Neural cell (in vitro differentiated cells): ENCODE measurements at regions not wholly inside any gene's neighbourhood (a gene's known extent, or its start where the extent isn't known, plus 50 kb on each side); places are given as distances from the start of the nearest gene placed in this dataset.

Experiments used
- H2AFZ ChIP-seq: fragments of 200-600, 300-800 bp; sonication (generic), shearing (Covaris generic); 2 replicates; pipeline ENCODE4 v1.6.0; 2014; ENCODE audit warnings: low read depth, mild to moderate bottlenecking, antibody characterized with exemption, low read length, moderate library complexity
- H3F3A ChIP-seq: fragments of 200-600 bp; shearing (Covaris generic); 2 replicates; pipeline ENCODE4 v1.6.1; 2016; ENCODE audit warnings: mild to moderate bottlenecking, moderate library complexity, mixed read lengths, antibody characterized with exemption, low read length; ENCODE audit not compliant: insufficient read depth, poor library complexity, severe bottlenecking
- H3K27ac ChIP-seq: fragments of 200-600, 300-800 bp; sonication (generic), shearing (Covaris generic); 2 replicates; pipeline ENCODE4 v1.5.1; 2014; ENCODE audit warnings: mild to moderate bottlenecking, low read length, moderate library complexity
- H3K27me3 ChIP-seq: fragments of 300-800, 200-600 bp; sonication (generic), shearing (Covaris generic); 2 replicates; pipeline ENCODE4 v1.6.0; 2014; ENCODE audit warnings: mild to moderate bottlenecking, low read depth, low read length, moderate library complexity; ENCODE audit not compliant: insufficient read depth
- H3K36me3 ChIP-seq: fragments of 300-800, 200-600 bp; sonication (generic), shearing (Covaris generic); 2 replicates; pipeline ENCODE4 v1.5.1; 2014; ENCODE audit warnings: mild to moderate bottlenecking, antibody characterized with exemption, low read length, moderate library complexity; ENCODE audit not compliant: insufficient read depth
- H3K4me2 ChIP-seq: fragments of 300-800, 200-600 bp; sonication (generic), shearing (Covaris generic); 2 replicates; pipeline ENCODE4 v1.6.0; 2014; ENCODE audit warnings: mild to moderate bottlenecking, low read length
- H3K4me3 ChIP-seq: fragments of 300-800, 200-600 bp; sonication (generic), shearing (Covaris generic); 2 replicates; pipeline ENCODE4 v1.5.1; 2014; ENCODE audit warnings: mild to moderate bottlenecking, low read length, moderate library complexity
- H3K79me2 ChIP-seq: fragments of 200-600 bp; shearing (Covaris generic); replicated peaks from 2 replicates; pipeline ENCODE4 v1.6.0; 2014; ENCODE audit warnings: mild to moderate bottlenecking, low read length, moderate library complexity; ENCODE audit not compliant: insufficient read depth
- H3K9ac ChIP-seq: fragments of 300-800, 200-600 bp; sonication (generic), shearing (Covaris generic); 2 replicates; pipeline ENCODE4 v1.6.1; 2016; ENCODE audit warnings: mild to moderate bottlenecking, low read length, mixed read lengths
- H3K9me2 ChIP-seq: fragments of 200-600 bp; shearing (Covaris generic); 2 replicates; pipeline ENCODE4 v1.6.1; 2016; ENCODE audit warnings: mild to moderate bottlenecking, low read length, mixed read lengths; ENCODE audit not compliant: insufficient read depth
- H3K9me3 ChIP-seq: fragments of 200-600, 300-800 bp; sonication (generic), shearing (Covaris generic); 2 replicates; pipeline ENCODE4 v1.6.1; 2016; ENCODE audit warnings: mild to moderate bottlenecking, mixed run types, low read length, moderate library complexity, mixed read lengths
- H4K20me1 ChIP-seq: fragments of 200-600 bp; shearing (Covaris generic); 2 replicates; pipeline ENCODE4 v1.6.1; 2016; ENCODE audit warnings: mild to moderate bottlenecking, mixed run types; ENCODE audit not compliant: insufficient read depth
- EP300 ChIP-seq: fragments of 450-650 bp; conservative IDR thresholded peaks from 2 replicates; pipeline ENCODE4 v1.6.1; 2014; ENCODE audit warnings: antibody characterized with exemption, mild to moderate bottlenecking, moderate library complexity; ENCODE audit not compliant: poor library complexity, severe bottlenecking
- REST ChIP-seq: IDR thresholded peaks from 2 replicates; pipeline ENCODE4 v1.6.1; 2012; ENCODE audit warnings: borderline replicate concordance
- SMC3 ChIP-seq: fragments of 450-650 bp; conservative IDR thresholded peaks from 2 replicates; pipeline ENCODE4 v1.6.1; 2014; ENCODE audit warnings: antibody characterized with exemption, mild to moderate bottlenecking, moderate library complexity; ENCODE audit not compliant: poor library complexity
- TAF1 ChIP-seq: IDR thresholded peaks from 2 replicates; pipeline ENCODE4 v1.6.1; 2012; ENCODE audit warnings: low read depth
- TF ChIP-seq, protein P1 (sequence below): fragments of 450-650 bp; IDR thresholded peaks from 2 replicates; pipeline ENCODE4 v1.5.1; 2014; ENCODE audit warnings: antibody characterized with exemption, mild to moderate bottlenecking, moderate library complexity; ENCODE audit not compliant: poor library complexity, severe bottlenecking

GRCh38 chr7:1361016-1361755 lies 98.1 kb downstream of the MICALL2 start:
- no peak overlapping the region for H3K4me2 ChIP-seq
- H3K9me2 ChIP-seq: no peaks in the 10 kb centered on the region
- no peaks in the 10 kb centered on the region for H3K36me3 ChIP-seq
- no peaks in the 10 kb centered on the region for H4K20me1 ChIP-seq
- no peak overlapping the region for H2AFZ ChIP-seq
- H3F3A ChIP-seq: no peaks in the 10 kb centered on the region
- H3K9me3 ChIP-seq: no peaks in the 10 kb centered on the region
- H3K27ac ChIP-seq: no peak overlapping the region
- no peaks in the 10 kb centered on the region for H3K79me2 ChIP-seq
- no peak overlapping the region for H3K9ac ChIP-seq
- TF ChIP-seq, protein P1, sequence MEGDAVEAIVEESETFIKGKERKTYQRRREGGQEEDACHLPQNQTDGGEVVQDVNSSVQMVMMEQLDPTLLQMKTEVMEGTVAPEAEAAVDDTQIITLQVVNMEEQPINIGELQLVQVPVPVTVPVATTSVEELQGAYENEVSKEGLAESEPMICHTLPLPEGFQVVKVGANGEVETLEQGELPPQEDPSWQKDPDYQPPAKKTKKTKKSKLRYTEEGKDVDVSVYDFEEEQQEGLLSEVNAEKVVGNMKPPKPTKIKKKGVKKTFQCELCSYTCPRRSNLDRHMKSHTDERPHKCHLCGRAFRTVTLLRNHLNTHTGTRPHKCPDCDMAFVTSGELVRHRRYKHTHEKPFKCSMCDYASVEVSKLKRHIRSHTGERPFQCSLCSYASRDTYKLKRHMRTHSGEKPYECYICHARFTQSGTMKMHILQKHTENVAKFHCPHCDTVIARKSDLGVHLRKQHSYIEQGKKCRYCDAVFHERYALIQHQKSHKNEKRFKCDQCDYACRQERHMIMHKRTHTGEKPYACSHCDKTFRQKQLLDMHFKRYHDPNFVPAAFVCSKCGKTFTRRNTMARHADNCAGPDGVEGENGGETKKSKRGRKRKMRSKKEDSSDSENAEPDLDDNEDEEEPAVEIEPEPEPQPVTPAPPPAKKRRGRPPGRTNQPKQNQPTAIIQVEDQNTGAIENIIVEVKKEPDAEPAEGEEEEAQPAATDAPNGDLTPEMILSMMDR: no peak
- H3K27me3 ChIP-seq: no peaks in the 10 kb centered on the region
- H3K4me3 ChIP-seq: no peak overlapping the region

DNA sequence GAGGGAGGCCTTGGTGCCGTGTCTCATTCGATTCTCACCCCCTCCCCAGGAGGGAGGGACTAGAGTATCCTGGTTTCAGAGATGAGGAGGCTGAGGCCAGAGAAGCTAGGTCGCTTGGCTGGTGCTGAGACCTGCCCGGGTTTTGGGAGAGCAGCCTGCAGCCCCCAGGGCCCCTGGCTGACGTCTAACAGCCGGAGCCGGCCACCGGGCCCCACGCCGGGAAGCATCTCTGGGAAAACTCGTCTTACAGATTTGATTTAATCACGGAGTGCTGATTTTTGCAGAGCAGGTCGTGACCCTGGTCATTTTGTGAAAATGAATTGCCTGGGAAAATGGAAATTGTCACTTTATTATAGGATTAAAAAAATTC lies 97.5 kb downstream of the MICALL2 start:
- Histone ChIP-seq H3F3A (no peaks in the 10 kb centered on the region), H3K27me3 (no peaks in the 10 kb centered on the region), H4K20me1 (no peaks in the 10 kb centered on the region), H3K4me2 (no peak overlapping the region), H3K4me3 (no peak overlapping the region), H3K27ac (no peak overlapping the region), H3K9ac (no peak overlapping the region), H3K36me3 (no peaks in the 10 kb centered on the region), H3K9me3 (no peaks in the 10 kb centered on the region), H3K79me2 (no peaks in the 10 kb centered on the region), H2AFZ (no peak overlapping the region), H3K9me2 (no peaks in the 10 kb centered on the region)
- TF ChIP-seq, protein P1: no peak
- TF ChIP-seq REST (no peak), SMC3 (no peak), TAF1 (no peak)

GRCh38 chr7:1362301-1362700 lies 97.0 kb downstream of the MICALL2 start:
- Histone ChIP-seq H3K36me3 (no peaks in the 10 kb centered on the region), H2AFZ (no peak overlapping the region), H3K9ac (no peak overlapping the region), H3K9me2 (no peaks in the 10 kb centered on the region), H3K4me3 (no peak overlapping the region), H3K27me3 (no peaks in the 10 kb centered on the region), H3F3A (no peaks in the 10 kb centered on the region), H3K79me2 (no peaks in the 10 kb centered on the region), H4K20me1 (no peaks in the 10 kb centered on the region), H3K4me2 (no peak overlapping the region), H3K27ac (no peak overlapping the region), H3K9me3 (no peaks in the 10 kb centered on the region)
- no peak for TF ChIP-seq SMC3
- no peak for TF ChIP-seq EP300
